DOHH2 (cell line): ENCODE measurements at regions not wholly inside any gene's neighbourhood (a gene's known extent, or its start where the extent isn't known, plus 50 kb on each side); places are given as distances from the start of the nearest gene placed in this dataset.

Experiments
- H3F3A ChIP-seq: fragments of 200-600 bp; sonication (generic), shearing (Covaris generic); 2 replicates; pipeline ENCODE4 v1.6.0; 2016; ENCODE audit warnings: antibody characterized with exemption, mild to moderate bottlenecking; ENCODE audit not compliant: control insufficient read depth, insufficient read depth
- H3K27ac ChIP-seq: fragments of 200-600 bp; sonication (generic); 2 replicates; pipeline ENCODE4 v1.5.1; 2014; ENCODE audit warnings: low read depth, mild to moderate bottlenecking, low read length, moderate library complexity
- H3K27me3 ChIP-seq: fragments of 200-600 bp; sonication (generic); 2 replicates; pipeline ENCODE4 v1.6.1; 2014; ENCODE audit warnings: mild to moderate bottlenecking, low read length, mixed read lengths; ENCODE audit not compliant: control insufficient read depth
- H3K36me3 ChIP-seq: fragments of 200-600 bp; sonication (generic); 2 replicates; pipeline ENCODE4 v1.6.1; 2014; ENCODE audit warnings: mild to moderate bottlenecking, low read length, moderate library complexity, mixed read lengths; ENCODE audit not compliant: control insufficient read depth
- H3K4me1 ChIP-seq: fragments of 200-600 bp; sonication (generic); 2 replicates; pipeline ENCODE4 v1.6.1; 2014; ENCODE audit warnings: mild to moderate bottlenecking, low read length, mixed read lengths; ENCODE audit not compliant: control insufficient read depth
- H3K4me2 ChIP-seq: fragments of 200-600 bp; sonication (generic); 2 replicates; pipeline ENCODE4 v1.6.0; 2014; ENCODE audit warnings: mild to moderate bottlenecking, low read length, moderate library complexity
- H3K4me3 ChIP-seq: fragments of 200-600 bp; sonication (generic); 2 replicates; pipeline ENCODE4 v1.5.1; 2014; ENCODE audit warnings: mild to moderate bottlenecking, low read length, mixed read lengths
- H3K79me2 ChIP-seq: fragments of 200-600 bp; sonication (generic); 2 replicates; pipeline ENCODE4 v1.6.1; 2014; ENCODE audit warnings: mild to moderate bottlenecking, low read length, mixed read lengths; ENCODE audit not compliant: control insufficient read depth
- H3K9me2 ChIP-seq: fragments of 200-600 bp; sonication (generic); replicated peaks from 2 replicates; pipeline ENCODE4 v1.6.1; 2014; ENCODE audit warnings: mild to moderate bottlenecking, low read length, mixed read lengths; ENCODE audit not compliant: control insufficient read depth
- H3K9me3 ChIP-seq: fragments of 200-600 bp; sonication (generic); 2 replicates; pipeline ENCODE4 v1.6.1; 2014; ENCODE audit warnings: antibody characterized with exemption, low read length, mixed read lengths; ENCODE audit not compliant: control insufficient read depth, insufficient read depth
- H4K20me1 ChIP-seq: fragments of 200-600 bp; sonication (generic); 2 replicates; pipeline ENCODE4 v1.6.0; 2014; ENCODE audit warnings: low read depth, mild to moderate bottlenecking, antibody characterized with exemption, low read length, moderate library complexity; ENCODE audit not compliant: control insufficient read depth, insufficient read depth
- CTCF ChIP-seq: fragments of 200-600 bp; sonication (generic); IDR thresholded peaks from one replicate; pipeline ENCODE4 v1.5.1; 2014; ENCODE audit warnings: antibody characterized with exemption, mild to moderate bottlenecking, low read depth, low read length; ENCODE audit not compliant: poor library complexity, severe bottlenecking
- EZH2phosphoT487 ChIP-seq: fragments of 200-600 bp; sonication (generic); IDR thresholded peaks from 2 replicates; pipeline ENCODE4 v1.6.1; 2017; ENCODE audit warnings: borderline replicate concordance, mild to moderate bottlenecking, antibody characterized with exemption, low read length, moderate library complexity, mixed read lengths

- no peaks in the 10 kb centered on the region for H3K27me3 ChIP-seq
Observed at GRCh38 chr14:101019990-101020710, 116.6 kb upstream of the RTL1 start.

DNA sequence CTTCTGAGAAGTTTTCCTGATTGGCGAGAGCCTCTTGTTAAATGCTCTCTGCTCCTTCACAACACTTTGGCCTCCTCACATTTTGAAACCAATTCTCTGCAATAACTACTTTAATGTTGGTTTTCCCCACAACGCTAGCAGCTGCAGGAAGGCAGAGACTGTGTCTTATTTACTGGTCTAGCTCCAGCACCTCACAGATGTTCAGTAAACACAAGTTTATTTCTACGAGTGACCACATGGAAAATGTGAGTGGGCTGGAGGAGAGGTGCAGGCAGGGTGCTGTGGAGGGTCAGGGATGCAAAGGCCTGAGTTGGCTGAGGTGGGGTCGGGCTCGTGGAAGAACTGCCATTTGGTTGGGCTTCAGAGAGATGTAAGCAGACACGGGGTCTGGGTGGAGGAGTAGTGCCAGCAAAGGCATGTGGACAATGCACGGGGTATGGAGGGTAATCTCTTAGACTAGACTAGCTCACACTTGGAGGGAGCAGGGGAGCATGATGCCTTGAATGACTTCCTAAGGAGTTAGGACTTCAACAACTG, 117.4 kb upstream of the RTL1 start:
- Histone ChIP-seq H3K27me3 (no peaks in the 10 kb centered on the region), H3K27ac (no peak overlapping the region), H3K9me3 (no peaks in the 10 kb centered on the region), H3K79me2 (no peaks in the 10 kb centered on the region), H3K36me3 (no peaks in the 10 kb centered on the region), H3F3A (no peaks in the 10 kb centered on the region), H3K4me1 (no peaks in the 10 kb centered on the region), H4K20me1 (no peaks in the 10 kb centered on the region), H3K4me3 (no peak overlapping the region), H3K4me2 (no peak overlapping the region), H3K9me2 (no peaks in the 10 kb centered on the region)
- TF ChIP-seq EZH2phosphoT487 (no peak), CTCF (no peak)

More at GRCh38 chr14:101019990-101020710, 116.6 kb upstream of the RTL1 start:
- Histone ChIP-seq H3K27ac (no peak overlapping the region), H3K9me3 (no peaks in the 10 kb centered on the region), H3K9me2 (no peaks in the 10 kb centered on the region), H4K20me1 (no peaks in the 10 kb centered on the region), H3K4me3 (no peak overlapping the region), H3K79me2 (no peaks in the 10 kb centered on the region), H3K4me2 (no peak overlapping the region), H3F3A (no peaks in the 10 kb centered on the region), H3K36me3 (no peaks in the 10 kb centered on the region), H3K4me1 (no peaks in the 10 kb centered on the region)
- TF ChIP-seq EZH2phosphoT487 (no peak), CTCF (no peak)

DNA sequence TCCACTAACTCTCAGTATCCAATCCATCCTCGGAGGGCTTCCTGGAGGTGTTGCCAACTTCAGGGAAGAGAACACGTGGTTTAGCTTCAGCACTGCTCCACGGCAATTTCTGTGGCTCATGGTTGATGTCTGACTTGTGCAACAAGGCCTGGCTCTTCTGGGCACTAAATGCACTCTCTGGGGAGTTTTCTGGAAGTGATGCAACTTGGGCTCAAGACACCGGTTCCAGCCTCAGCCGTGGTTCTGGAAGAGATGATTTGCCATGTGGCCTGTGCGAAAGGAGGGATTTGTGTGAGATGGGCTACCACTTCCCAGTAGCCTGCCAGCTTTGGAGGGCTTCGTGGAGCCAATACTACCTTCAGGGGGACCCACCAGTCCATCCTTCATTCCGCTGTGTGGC, 118.6 kb upstream of the RTL1 start:
- Histone ChIP-seq H3K27ac (no peak overlapping the region), H3K4me1 (no peaks in the 10 kb centered on the region), H3K4me3 (no peak overlapping the region), H3F3A (no peaks in the 10 kb centered on the region), H3K79me2 (no peaks in the 10 kb centered on the region), H3K4me2 (no peak overlapping the region), H3K9me2 (no peaks in the 10 kb centered on the region), H4K20me1 (no peaks in the 10 kb centered on the region), H3K27me3 (no peaks in the 10 kb centered on the region), H3K36me3 (no peaks in the 10 kb centered on the region), H3K9me3 (no peaks in the 10 kb centered on the region)
- no peak for TF ChIP-seq CTCF
- no peak for TF ChIP-seq EZH2phosphoT487
